Mucosa of descending colon (tissue), 3 donors: ENCODE measurements at regions not wholly inside any gene's neighbourhood (a gene's known extent, or its start where the extent isn't known, plus 50 kb on each side); places are given as distances from the start of the nearest gene placed in this dataset.

Source experiments
- ATAC-seq: fragments of 200-7000 bp; cut with Tn5 transposase; one replicate; pipeline ENCODE4 v1.9.1; 2020; ENCODE audit warnings: mild to moderate bottlenecking, moderate library complexity
- DNase-seq, 3 donors: peaks; one replicate each; pipeline ENCODE4 v3.0.0-alpha.2; 2020
- H3K36me3 ChIP-seq: fragments of 200-600 bp; one replicate; pipeline ENCODE4 v1.8.0; 2021; ENCODE audit warnings: low read depth, mild to moderate bottlenecking
- H3K4me1 ChIP-seq: fragments of 200-600 bp; one replicate; pipeline ENCODE4 v1.8.0; 2021; ENCODE audit warnings: low read depth, mild to moderate bottlenecking
- H3K4me3 ChIP-seq: fragments of 200-600 bp; one replicate; pipeline ENCODE4 v1.8.0; 2021; ENCODE audit warnings: mild to moderate bottlenecking
- H3K9me3 ChIP-seq: fragments of 200-600 bp; one replicate; pipeline ENCODE4 v1.8.0; 2021; ENCODE audit warnings: mild to moderate bottlenecking
- intact Hi-C, 2 donors: fragments of 100-400 bp; cut with DNase I in 1 of 2; cut with micrococcal nuclease in 1 of 2; formaldehyde crosslinking; loops; one replicate each; pipeline versions ENCODE4 v1.11.0 to v1.11.1; 2022; cut with DNase I, micrococcal nuclease
- TF ChIP-seq, protein P1 (sequence below): fragments of 200-600 bp; IDR thresholded peaks from one replicate; pipeline ENCODE4 v1.8.0; 2022; ENCODE audit warnings: antibody characterized with exemption, mild to moderate bottlenecking
- donor health status: DM: no; HTN: no; CAD: no; lungs with moderate emphysema.
- donor health status: DM: no; HTN: no; CAD: no.
- donor health status: DM: no; HTN: yes; CAD: no.

DNA sequence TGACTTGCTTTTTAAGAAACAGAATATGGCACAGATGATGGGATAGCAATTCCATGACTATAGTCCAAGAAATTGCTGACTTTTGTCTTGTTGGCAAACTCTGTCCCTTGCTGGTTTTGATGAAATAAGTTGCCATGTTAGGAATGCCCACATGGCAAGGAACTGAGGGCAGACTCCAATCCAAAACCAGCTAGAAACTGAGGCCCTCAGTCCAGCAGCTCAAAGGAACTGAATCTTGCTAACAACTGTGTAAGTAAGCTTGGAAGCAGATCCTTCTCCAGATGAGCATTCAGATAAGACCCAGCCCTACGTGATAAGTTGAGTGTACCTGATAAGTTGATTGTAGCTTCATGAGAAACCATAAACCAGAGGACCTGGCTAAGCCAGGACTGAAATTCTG is 64.3 kb upstream of the BMPER start:
- DNase-seq (no peak), ATAC-seq (no peak)
- TF ChIP-seq, protein P1, sequence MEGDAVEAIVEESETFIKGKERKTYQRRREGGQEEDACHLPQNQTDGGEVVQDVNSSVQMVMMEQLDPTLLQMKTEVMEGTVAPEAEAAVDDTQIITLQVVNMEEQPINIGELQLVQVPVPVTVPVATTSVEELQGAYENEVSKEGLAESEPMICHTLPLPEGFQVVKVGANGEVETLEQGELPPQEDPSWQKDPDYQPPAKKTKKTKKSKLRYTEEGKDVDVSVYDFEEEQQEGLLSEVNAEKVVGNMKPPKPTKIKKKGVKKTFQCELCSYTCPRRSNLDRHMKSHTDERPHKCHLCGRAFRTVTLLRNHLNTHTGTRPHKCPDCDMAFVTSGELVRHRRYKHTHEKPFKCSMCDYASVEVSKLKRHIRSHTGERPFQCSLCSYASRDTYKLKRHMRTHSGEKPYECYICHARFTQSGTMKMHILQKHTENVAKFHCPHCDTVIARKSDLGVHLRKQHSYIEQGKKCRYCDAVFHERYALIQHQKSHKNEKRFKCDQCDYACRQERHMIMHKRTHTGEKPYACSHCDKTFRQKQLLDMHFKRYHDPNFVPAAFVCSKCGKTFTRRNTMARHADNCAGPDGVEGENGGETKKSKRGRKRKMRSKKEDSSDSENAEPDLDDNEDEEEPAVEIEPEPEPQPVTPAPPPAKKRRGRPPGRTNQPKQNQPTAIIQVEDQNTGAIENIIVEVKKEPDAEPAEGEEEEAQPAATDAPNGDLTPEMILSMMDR: no peak
- no peaks in the 10 kb centered on the region for H3K9me3 ChIP-seq
- intact Hi-C loops: no loop called here
- no peaks in the 10 kb centered on the region for H3K4me1 ChIP-seq
- H3K36me3 ChIP-seq: no peaks in the 10 kb centered on the region
- H3K4me3 ChIP-seq: no peak overlapping the region

DNA sequence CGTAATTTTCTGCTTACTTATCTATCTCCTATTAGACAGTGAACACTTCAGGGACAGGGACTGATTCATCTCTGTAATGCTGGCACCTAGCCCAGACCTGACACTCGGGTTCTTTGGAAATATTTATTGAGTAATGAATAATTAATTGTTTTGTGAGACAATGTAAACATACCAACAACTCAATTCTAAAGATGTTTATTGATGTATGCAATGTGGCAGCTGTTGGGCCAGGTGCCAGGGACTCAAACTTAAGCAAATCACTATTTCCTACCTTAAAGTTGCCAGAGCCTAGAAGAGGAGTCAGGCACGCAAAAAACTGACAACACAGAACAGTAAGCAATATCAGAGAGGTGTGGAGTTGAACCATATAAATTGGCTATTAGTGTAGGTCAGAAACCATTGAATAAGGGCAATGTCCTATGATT is 63.6 kb upstream of the BMPER start:
- intact Hi-C loops: no loop called here
- Histone ChIP-seq H3K36me3 (no peaks in the 10 kb centered on the region), H3K9me3 (no peaks in the 10 kb centered on the region), H3K4me1 (no peaks in the 10 kb centered on the region), H3K4me3 (no peak overlapping the region)
- TF ChIP-seq, protein P1: no peak
- ATAC-seq (no peak), DNase-seq (no peak)

DNA sequence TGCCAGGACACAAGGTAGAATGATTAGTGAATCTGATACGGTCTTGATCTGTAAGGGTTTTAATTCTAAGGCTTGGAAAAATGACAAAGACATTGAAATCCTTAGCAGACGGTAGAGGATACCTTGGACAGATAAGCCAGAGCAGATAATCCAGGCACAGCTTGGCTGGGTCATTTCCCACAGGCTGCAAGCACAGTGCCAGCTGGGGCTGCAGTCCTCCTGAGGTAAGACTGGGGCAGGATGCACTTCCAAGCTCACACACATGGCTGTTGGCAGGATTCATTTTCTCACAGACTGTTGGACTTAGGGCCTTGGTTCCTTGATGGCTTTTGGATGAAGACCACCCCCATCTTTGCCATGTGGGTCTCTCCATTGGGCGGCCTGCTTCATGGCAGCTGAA is 63.2 kb upstream of the BMPER start:
- intact Hi-C loops: no loop called here
- Histone ChIP-seq H3K36me3 (no peaks in the 10 kb centered on the region), H3K4me1 (no peaks in the 10 kb centered on the region), H3K9me3 (no peaks in the 10 kb centered on the region), H3K4me3 (no peak overlapping the region)
- TF ChIP-seq, protein P1: no peak
- ATAC-seq: no peak
- no peak for DNase-seq

GRCh38 chr7:33845991-33846509 is 59.3 kb upstream of the BMPER start:
- intact Hi-C loops: no loop called here
- Histone ChIP-seq H3K9me3 (no peaks in the 10 kb centered on the region), H3K4me3 (no peak overlapping the region), H3K36me3 (no peaks in the 10 kb centered on the region), H3K4me1 (no peaks in the 10 kb centered on the region)
- no peak for DNase-seq
- ATAC-seq: no peak
- TF ChIP-seq, protein P1: no peak

GRCh38 chr7:33849004-33849403 is 56.3 kb upstream of the BMPER start:
- no peaks in the 10 kb centered on the region for H3K9me3 ChIP-seq
- no peaks in the 10 kb centered on the region for H3K4me1 ChIP-seq
- DNase-seq (no peak), ATAC-seq (no peak)
- TF ChIP-seq, protein P1: no peak
- no peaks in the 10 kb centered on the region for H3K36me3 ChIP-seq
- H3K4me3 ChIP-seq: no peak overlapping the region
- intact Hi-C loops: no loop called here

- intact Hi-C loops: no loop called here
- peak; percentile 80 for ATAC-seq
- H3K9me3 ChIP-seq: no peaks in the 10 kb centered on the region
- H3K36me3 ChIP-seq: no peaks in the 10 kb centered on the region
- TF ChIP-seq, protein P1: no peak
- DNase-seq: no peak
- no peaks in the 10 kb centered on the region for H3K4me1 ChIP-seq
- H3K4me3 ChIP-seq: no peak overlapping the region
Measured at GRCh38 chr7:33849971-33850559, 55.3 kb upstream of the BMPER start.
